Suprapubic skin (tissue), 3 donors: ENCODE measurements at regions not wholly inside any gene's neighbourhood (a gene's known extent, or its start where the extent isn't known, plus 50 kb on each side); places are given as distances from the start of the nearest gene placed in this dataset.

ENCODE experiments used
- POLR2A ChIP-seq, 2 donors: fragments of 450-650 bp; IDR thresholded peaks; one replicate each; pipeline ENCODE4 v1.6.1; 2017; ENCODE audit warnings: antibody characterized with exemption in 2 of 2, mild to moderate bottlenecking in 2 of 2, moderate library complexity in 2 of 2
- TF ChIP-seq, protein P1 (sequence below), 2 donors: fragments of 200-600 bp in 1 of 2; fragments of 450-650 bp in 1 of 2; sonication (generic) in 1 of 2; IDR thresholded peaks; one replicate each; pipeline ENCODE4 v1.5.1; 2016 to 2019; ENCODE audit warnings: antibody characterized with exemption in 2 of 2, mild to moderate bottlenecking in 1 of 2, moderate library complexity in 1 of 2

DNA sequence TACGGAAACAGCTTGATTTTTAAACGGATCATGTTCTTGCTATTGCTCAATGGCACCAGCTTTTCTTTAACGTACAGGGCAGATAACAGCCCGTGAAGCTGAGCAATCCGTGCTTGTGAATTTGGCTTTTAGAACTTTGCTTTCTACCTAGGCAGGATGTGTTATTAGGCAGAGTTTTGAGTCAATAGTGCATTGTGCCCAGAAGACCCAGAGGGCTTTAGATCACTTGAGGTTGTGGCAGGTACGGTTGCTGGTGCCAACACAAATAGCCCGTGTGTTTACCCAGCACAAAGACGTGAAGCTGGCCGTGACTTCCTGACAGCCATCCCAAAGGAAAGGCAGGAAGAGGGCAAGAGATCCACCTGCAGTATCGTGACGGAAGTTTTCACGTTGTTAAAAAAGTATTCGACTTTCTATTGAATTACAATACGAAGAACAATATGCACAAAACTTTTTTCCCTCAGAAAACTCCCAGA lies 117.4 kb upstream of the FRMD1 start:
- TF ChIP-seq, protein P1, sequence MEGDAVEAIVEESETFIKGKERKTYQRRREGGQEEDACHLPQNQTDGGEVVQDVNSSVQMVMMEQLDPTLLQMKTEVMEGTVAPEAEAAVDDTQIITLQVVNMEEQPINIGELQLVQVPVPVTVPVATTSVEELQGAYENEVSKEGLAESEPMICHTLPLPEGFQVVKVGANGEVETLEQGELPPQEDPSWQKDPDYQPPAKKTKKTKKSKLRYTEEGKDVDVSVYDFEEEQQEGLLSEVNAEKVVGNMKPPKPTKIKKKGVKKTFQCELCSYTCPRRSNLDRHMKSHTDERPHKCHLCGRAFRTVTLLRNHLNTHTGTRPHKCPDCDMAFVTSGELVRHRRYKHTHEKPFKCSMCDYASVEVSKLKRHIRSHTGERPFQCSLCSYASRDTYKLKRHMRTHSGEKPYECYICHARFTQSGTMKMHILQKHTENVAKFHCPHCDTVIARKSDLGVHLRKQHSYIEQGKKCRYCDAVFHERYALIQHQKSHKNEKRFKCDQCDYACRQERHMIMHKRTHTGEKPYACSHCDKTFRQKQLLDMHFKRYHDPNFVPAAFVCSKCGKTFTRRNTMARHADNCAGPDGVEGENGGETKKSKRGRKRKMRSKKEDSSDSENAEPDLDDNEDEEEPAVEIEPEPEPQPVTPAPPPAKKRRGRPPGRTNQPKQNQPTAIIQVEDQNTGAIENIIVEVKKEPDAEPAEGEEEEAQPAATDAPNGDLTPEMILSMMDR (IDR thresholded peaks at IDR 0.05): no peak
- no peak for TF ChIP-seq POLR2A (IDR thresholded peaks at IDR 0.05)
